PFSK-1 (cell line): ENCODE measurements at regions not wholly inside any gene's neighbourhood (a gene's known extent, or its start where the extent isn't known, plus 50 kb on each side); places are given as distances from the start of the nearest gene placed in this dataset.

ENCODE experiments used
- POLR2AphosphoS5 ChIP-seq: IDR thresholded peaks from 2 replicates; pipeline ENCODE4 v1.6.1; 2012; ENCODE audit warnings: low read depth, mild to moderate bottlenecking, control low read depth, low read length, moderate library complexity
- SIN3A ChIP-seq: IDR thresholded peaks from 2 replicates; pipeline ENCODE4 v1.6.1; 2012; ENCODE audit warnings: mild to moderate bottlenecking, low read length, moderate library complexity, borderline replicate concordance; ENCODE audit not compliant: insufficient read depth
- TAF1 ChIP-seq: IDR thresholded peaks from 2 replicates; pipeline ENCODE4 v1.6.1; 2012; ENCODE audit warnings: low read length, control low read depth, borderline replicate concordance; ENCODE audit not compliant: insufficient read depth
- TF ChIP-seq, protein P1 (sequence below), 2 experiments: IDR thresholded peaks; 2 replicates each; pipeline versions ENCODE4 v1.6.1 to v1.8.0; 2011 to 2012; ENCODE audit warnings: low read depth in 2 of 2, low read length in 2 of 2, control low read depth in 1 of 2, inconsistent platforms in 1 of 2, mild to moderate bottlenecking in 1 of 2, moderate library complexity in 1 of 2; ENCODE audit not compliant: insufficient read depth in 1 of 2

GRCh38 chr3:124320976-124321375, 329.1 kb upstream of the ROPN1 start:
- TF ChIP-seq POLR2AphosphoS5 (no peak), TAF1 (no peak), SIN3A (no peak)
- TF ChIP-seq, protein P1, sequence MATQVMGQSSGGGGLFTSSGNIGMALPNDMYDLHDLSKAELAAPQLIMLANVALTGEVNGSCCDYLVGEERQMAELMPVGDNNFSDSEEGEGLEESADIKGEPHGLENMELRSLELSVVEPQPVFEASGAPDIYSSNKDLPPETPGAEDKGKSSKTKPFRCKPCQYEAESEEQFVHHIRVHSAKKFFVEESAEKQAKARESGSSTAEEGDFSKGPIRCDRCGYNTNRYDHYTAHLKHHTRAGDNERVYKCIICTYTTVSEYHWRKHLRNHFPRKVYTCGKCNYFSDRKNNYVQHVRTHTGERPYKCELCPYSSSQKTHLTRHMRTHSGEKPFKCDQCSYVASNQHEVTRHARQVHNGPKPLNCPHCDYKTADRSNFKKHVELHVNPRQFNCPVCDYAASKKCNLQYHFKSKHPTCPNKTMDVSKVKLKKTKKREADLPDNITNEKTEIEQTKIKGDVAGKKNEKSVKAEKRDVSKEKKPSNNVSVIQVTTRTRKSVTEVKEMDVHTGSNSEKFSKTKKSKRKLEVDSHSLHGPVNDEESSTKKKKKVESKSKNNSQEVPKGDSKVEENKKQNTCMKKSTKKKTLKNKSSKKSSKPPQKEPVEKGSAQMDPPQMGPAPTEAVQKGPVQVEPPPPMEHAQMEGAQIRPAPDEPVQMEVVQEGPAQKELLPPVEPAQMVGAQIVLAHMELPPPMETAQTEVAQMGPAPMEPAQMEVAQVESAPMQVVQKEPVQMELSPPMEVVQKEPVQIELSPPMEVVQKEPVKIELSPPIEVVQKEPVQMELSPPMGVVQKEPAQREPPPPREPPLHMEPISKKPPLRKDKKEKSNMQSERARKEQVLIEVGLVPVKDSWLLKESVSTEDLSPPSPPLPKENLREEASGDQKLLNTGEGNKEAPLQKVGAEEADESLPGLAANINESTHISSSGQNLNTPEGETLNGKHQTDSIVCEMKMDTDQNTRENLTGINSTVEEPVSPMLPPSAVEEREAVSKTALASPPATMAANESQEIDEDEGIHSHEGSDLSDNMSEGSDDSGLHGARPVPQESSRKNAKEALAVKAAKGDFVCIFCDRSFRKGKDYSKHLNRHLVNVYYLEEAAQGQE (IDR thresholded peaks at IDR 0.05; ENCODE audit: insufficient read depth in 1 of 2, low read depth in 2 of 2, low read length in 2 of 2) = no peak
